ENCODE measurements at regions not wholly inside any gene's neighbourhood (a gene's known extent, or its start where the extent isn't known, plus 50 kb on each side); places are given as distances from the start of the nearest gene placed in this dataset.

DNA sequence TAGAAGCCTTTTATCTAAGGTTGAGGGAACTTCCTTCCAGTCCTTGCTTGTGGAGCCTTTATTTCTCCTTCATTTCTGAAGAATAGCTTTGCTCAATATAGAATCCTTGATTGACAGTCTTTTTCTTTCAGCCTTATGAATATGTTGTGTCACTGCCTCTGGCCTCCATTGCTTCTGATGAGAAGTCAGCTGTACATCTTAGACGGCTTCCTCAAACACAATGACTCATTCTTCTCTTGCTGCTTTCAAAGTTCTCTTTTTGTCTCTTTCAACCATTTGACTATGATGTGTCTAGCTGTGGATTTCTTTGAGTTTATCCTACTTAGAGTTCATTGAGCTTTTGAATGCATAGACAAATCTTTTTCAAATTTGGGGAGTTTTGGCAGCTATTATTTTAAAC, 893.2 kb downstream of the BRD1 start:
- WGBS, 5 donors = 71 to 97% (median 87%) methylated on average over 1 of the region's 1 CpG
- H3K36me3 ChIP-seq = no peaks in the 10 kb centered on the region
- peaks cover 0 to 10% (median 0%) of the 10 kb centered on the region in 7 donors for H3K27me3 ChIP-seq (replicated peaks in 1 of 7)
- no peak overlapping the region for H3K4me3 ChIP-seq
- no peak overlapping the region for H3K27ac ChIP-seq
- TF ChIP-seq POLR2AphosphoS5 (IDR thresholded peaks at IDR 0.05) (no peak), CTCF (IDR thresholded peaks at IDR 0.05 in 8 of 11, conservative IDR thresholded peaks at IDR 0.05 in 3 of 11) (no peak), POLR2A (IDR thresholded peaks at IDR 0.05) (no peak)
- DNase-seq = no peak
- intact Hi-C loops (cut with DNase I; ENCODE audit: low total_unique reads) = no loop called here
- no peaks in the 10 kb centered on the region for H3K4me1 ChIP-seq
- peaks cover 0 to 30% (median 9%) of the 10 kb centered on the region in 8 donors for H3K9me3 ChIP-seq

DNA sequence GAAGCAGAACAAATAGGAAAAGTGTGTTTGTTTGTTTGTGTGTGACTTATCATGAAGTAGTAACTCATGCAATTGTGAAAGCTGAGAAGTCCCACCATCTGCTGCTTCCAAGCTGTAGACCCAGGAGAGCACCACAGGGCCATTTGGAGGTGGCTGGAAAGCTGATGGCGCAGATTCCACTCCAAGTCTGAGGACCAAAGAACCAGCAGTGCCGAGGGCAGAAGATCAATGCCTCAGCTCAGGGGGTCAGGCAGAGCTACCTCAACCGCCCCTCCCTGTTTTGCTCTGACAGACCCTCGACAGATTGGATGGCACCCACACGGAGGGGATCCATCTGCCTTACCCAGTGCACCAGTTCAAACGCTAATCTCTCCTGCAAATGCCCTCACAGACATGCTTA, 896.2 kb downstream of the BRD1 start:
- Histone ChIP-seq H3K9me3 (peaks cover 0 to 27% (median 9%) of the 10 kb centered on the region in 8 donors), H3K36me3 (no peaks in the 10 kb centered on the region), H3K27ac (no peak overlapping the region), H3K4me3 (no peak overlapping the region), H3K27me3 (replicated peaks in 1 of 7) (peaks cover 0 to 14% (median 0%) of the 10 kb centered on the region in 7 donors), H3K4me1 (no peaks in the 10 kb centered on the region)
- WGBS, 5 donors = 55 to 88% (median 67%) methylated on average over 6 of the region's 6 CpGs
- intact Hi-C loops (cut with DNase I; ENCODE audit: low total_unique reads) = no loop called here
- no peak for TF ChIP-seq POLR2AphosphoS5 (IDR thresholded peaks at IDR 0.05)
- no peak for TF ChIP-seq CTCF (IDR thresholded peaks at IDR 0.05 in 8 of 11, conservative IDR thresholded peaks at IDR 0.05 in 3 of 11)
- no peak for TF ChIP-seq POLR2A (IDR thresholded peaks at IDR 0.05)
- DNase-seq = no peak

GRCh38 chr22:48929276-48929790, 898.3 kb downstream of the BRD1 start:
- WGBS, 5 donors = 68 to 77% (median 73%) methylated on average over 10 of the region's 10 CpGs
- H3K36me3 ChIP-seq = no peaks in the 10 kb centered on the region
- H3K4me3 ChIP-seq = no peak overlapping the region
- peaks cover 0 to 18% (median 4%) of the 10 kb centered on the region in 8 donors for H3K9me3 ChIP-seq
- peaks cover 0 to 17% (median 0%) of the 10 kb centered on the region in 7 donors for H3K27me3 ChIP-seq (replicated peaks in 1 of 7)
- DNase-seq = no peak
- no peak for TF ChIP-seq POLR2A (IDR thresholded peaks at IDR 0.05)
- no peak for TF ChIP-seq POLR2AphosphoS5 (IDR thresholded peaks at IDR 0.05)
- TF ChIP-seq CTCF (IDR thresholded peaks at IDR 0.05 in 8 of 11, conservative IDR thresholded peaks at IDR 0.05 in 3 of 11) = no peak
- intact Hi-C loops (cut with DNase I; ENCODE audit: low total_unique reads) = no loop called here
- H3K4me1 ChIP-seq = no peaks in the 10 kb centered on the region
- no peak overlapping the region for H3K27ac ChIP-seq

GRCh38 chr22:48927591-48927990, 900.1 kb downstream of the BRD1 start:
- Histone ChIP-seq H3K9me3 (peaks cover 0 to 3% (median 0%) of the 10 kb centered on the region in 8 donors), H3K4me1 (no peaks in the 10 kb centered on the region), H3K4me3 (no peak overlapping the region), H3K36me3 (no peaks in the 10 kb centered on the region), H3K27me3 (replicated peaks in 1 of 7) (peaks cover 0 to 30% (median 0%) of the 10 kb centered on the region in 7 donors), H3K27ac (no peak overlapping the region)
- no peak for TF ChIP-seq POLR2A (IDR thresholded peaks at IDR 0.05)
- no peak for TF ChIP-seq POLR2AphosphoS5 (IDR thresholded peaks at IDR 0.05)
- no peak for TF ChIP-seq CTCF (IDR thresholded peaks at IDR 0.05 in 8 of 11, conservative IDR thresholded peaks at IDR 0.05 in 3 of 11)
- intact Hi-C loops (cut with DNase I; ENCODE audit: low total_unique reads) = no loop called here
- WGBS, 5 donors = 79 to 91% (median 88%) methylated on average over 13 of the region's 13 CpGs
- DNase-seq = no peak

Data from spleen (tissue), 11 donors.